HG03558 (cell line): ENCODE measurements at regions not wholly inside any gene's neighbourhood (a gene's known extent, or its start where the extent isn't known, plus 50 kb on each side); places are given as distances from the start of the nearest gene placed in this dataset.
A peak's percentile ranks its signal among the peaks of the same experiment; 100 is the strongest.
"Not testable (repeated sequence)": the region's sequence is repeated elsewhere in the genome, so short reads cannot be mapped to it uniquely, and the experiment has no call there.

Experiments used
- ATAC-seq: cut with Tn5 transposase; IDR thresholded peaks from one replicate; pipeline ENCODE4 v1.9.1; 2021; ENCODE audit warnings: moderate number of reproducible peaks; ENCODE audit not compliant: unreplicated experiment; ENCODE audit errors: extremely low read depth

GRCh38 chr4:131610517-131610916 is 1538.6 kb upstream of the PCDH10 start:
- ATAC-seq, result not testable (repeated sequence)

GRCh38 chr4:131613086-131613823 is 1535.8 kb upstream of the PCDH10 start:
- ATAC-seq, result peak; percentile 25

- ATAC-seq, result peak; percentile 96
Observed at GRCh38 chr4:131613824-131614216, 1535.3 kb upstream of the PCDH10 start.

- no peak for ATAC-seq
Observed at GRCh38 chr4:131632877-131633276, 1516.2 kb upstream of the PCDH10 start.

- no peak for ATAC-seq
Observed at GRCh38 chr4:131635191-131635590, 1513.9 kb upstream of the PCDH10 start.

- no peak for ATAC-seq
Observed at GRCh38 chr4:131638781-131639180, 1510.3 kb upstream of the PCDH10 start.

- ATAC-seq, result no peak
Observed at GRCh38 chr4:131644619-131645018, 1504.5 kb upstream of the PCDH10 start.

GRCh38 chr4:131649227-131649626 is 1499.9 kb upstream of the PCDH10 start:
- ATAC-seq, result no peak

GRCh38 chr4:131650951-131651350 is 1498.1 kb upstream of the PCDH10 start:
- no peak for ATAC-seq

GRCh38 chr4:131683314-131683713 is 1465.8 kb upstream of the PCDH10 start:
- ATAC-seq, result not testable (repeated sequence)

GRCh38 chr4:131721883-131722282 is 1427.2 kb upstream of the PCDH10 start:
- no peak for ATAC-seq

- not testable (repeated sequence) for ATAC-seq
Observed at GRCh38 chr4:131723069-131723468, 1426.0 kb upstream of the PCDH10 start.

GRCh38 chr4:131724847-131725246 is 1424.2 kb upstream of the PCDH10 start:
- not testable (repeated sequence) for ATAC-seq

- ATAC-seq, result not testable (repeated sequence)
Observed at GRCh38 chr4:131725521-131725920, 1423.6 kb upstream of the PCDH10 start.

- not testable (repeated sequence) for ATAC-seq
Observed at GRCh38 chr4:131726940-131727339, 1422.2 kb upstream of the PCDH10 start.

GRCh38 chr4:131727418-131727817 is 1421.7 kb upstream of the PCDH10 start:
- ATAC-seq, result not testable (repeated sequence)

- not testable (repeated sequence) for ATAC-seq
Observed at GRCh38 chr4:131729205-131729604, 1419.9 kb upstream of the PCDH10 start.

- not testable (repeated sequence) for ATAC-seq
Observed at GRCh38 chr4:131729716-131730398, 1419.2 kb upstream of the PCDH10 start.

GRCh38 chr4:131730574-131730973 is 1418.5 kb upstream of the PCDH10 start:
- not testable (repeated sequence) for ATAC-seq

GRCh38 chr4:131732034-131732630 is 1417.0 kb upstream of the PCDH10 start:
- not testable (repeated sequence) for ATAC-seq

GRCh38 chr4:131734321-131734720 is 1414.8 kb upstream of the PCDH10 start:
- ATAC-seq, result not testable (repeated sequence)
